Thoracic aorta (tissue), 2 donors: ENCODE measurements at regions not wholly inside any gene's neighbourhood (a gene's known extent, or its start where the extent isn't known, plus 50 kb on each side); places are given as distances from the start of the nearest gene placed in this dataset.

Source experiments
- ATAC-seq: fragments of 150-250 bp; one replicate; pipeline ENCODE4 v1.8.0; 2017; ENCODE audit warnings: low read depth; ENCODE audit not compliant: insufficient number of reproducible peaks, low FRiP score
- DNase-seq: peaks from one replicate; pipeline ENCODE4 v3.0.0-alpha.2; 2020; ENCODE audit warnings: low spot score
- H3K27ac ChIP-seq, 2 donors: fragments of 200-600 bp; sonication (generic); 1 replicate in 1 of 2; 2 replicates in 1 of 2; pipeline ENCODE4 v1.5.1; 2016; ENCODE audit warnings: mild to moderate bottlenecking in 2 of 2, moderate library complexity in 2 of 2
- H3K27me3 ChIP-seq: fragments of 200-600 bp; sonication (generic); replicated peaks from 2 replicates; pipeline ENCODE4 v1.6.0; 2016; ENCODE audit warnings: mild to moderate bottlenecking; ENCODE audit not compliant: insufficient read depth
- H3K36me3 ChIP-seq: fragments of 200-600 bp; sonication (generic); one replicate; pipeline ENCODE4 v1.5.1; 2016
- H3K4me1 ChIP-seq, 2 donors: fragments of 200-600 bp; sonication (generic); 1 replicate in 1 of 2; 2 replicates in 1 of 2; pipeline versions ENCODE4 v1.5.1 to v1.6.0; 2016; ENCODE audit warnings: low read depth in 2 of 2, mild to moderate bottlenecking in 1 of 2; ENCODE audit not compliant: control insufficient read depth in 1 of 2
- H3K4me3 ChIP-seq: fragments of 200-600 bp; sonication (generic); 2 replicates; pipeline ENCODE4 v1.5.1; 2016; ENCODE audit warnings: mild to moderate bottlenecking
- H3K9me3 ChIP-seq: fragments of 200-600 bp; sonication (generic); 2 replicates; pipeline ENCODE4 v1.5.1; 2016
- TF ChIP-seq, protein P1 (sequence below): fragments of 200-600 bp; sonication (generic); IDR thresholded peaks from one replicate; pipeline ENCODE4 v1.5.1; 2019; ENCODE audit warnings: antibody characterized with exemption

DNA sequence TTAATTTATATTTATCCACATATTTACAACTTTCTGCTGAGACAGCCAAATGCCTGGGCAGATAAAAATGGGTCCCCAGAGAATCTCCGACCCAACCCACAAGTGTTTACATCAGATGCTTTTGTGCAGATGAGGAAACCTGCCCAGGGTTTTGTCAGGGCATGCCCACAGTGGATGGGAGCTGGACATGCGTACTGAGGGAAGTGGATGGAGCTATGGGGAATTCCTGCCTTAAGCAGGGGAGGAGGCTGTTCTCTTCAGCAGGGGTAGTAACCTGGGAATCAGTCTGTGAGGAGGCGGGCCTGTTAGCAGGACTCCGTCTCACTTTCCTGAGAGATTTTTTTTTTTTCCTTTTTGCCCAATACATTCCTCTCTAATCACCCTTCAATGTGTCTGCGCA is 122.9 kb downstream of the RFC3 start:
- TF ChIP-seq, protein P1, sequence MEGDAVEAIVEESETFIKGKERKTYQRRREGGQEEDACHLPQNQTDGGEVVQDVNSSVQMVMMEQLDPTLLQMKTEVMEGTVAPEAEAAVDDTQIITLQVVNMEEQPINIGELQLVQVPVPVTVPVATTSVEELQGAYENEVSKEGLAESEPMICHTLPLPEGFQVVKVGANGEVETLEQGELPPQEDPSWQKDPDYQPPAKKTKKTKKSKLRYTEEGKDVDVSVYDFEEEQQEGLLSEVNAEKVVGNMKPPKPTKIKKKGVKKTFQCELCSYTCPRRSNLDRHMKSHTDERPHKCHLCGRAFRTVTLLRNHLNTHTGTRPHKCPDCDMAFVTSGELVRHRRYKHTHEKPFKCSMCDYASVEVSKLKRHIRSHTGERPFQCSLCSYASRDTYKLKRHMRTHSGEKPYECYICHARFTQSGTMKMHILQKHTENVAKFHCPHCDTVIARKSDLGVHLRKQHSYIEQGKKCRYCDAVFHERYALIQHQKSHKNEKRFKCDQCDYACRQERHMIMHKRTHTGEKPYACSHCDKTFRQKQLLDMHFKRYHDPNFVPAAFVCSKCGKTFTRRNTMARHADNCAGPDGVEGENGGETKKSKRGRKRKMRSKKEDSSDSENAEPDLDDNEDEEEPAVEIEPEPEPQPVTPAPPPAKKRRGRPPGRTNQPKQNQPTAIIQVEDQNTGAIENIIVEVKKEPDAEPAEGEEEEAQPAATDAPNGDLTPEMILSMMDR, result no peak
- Histone ChIP-seq H3K27me3 (no peaks in the 10 kb centered on the region), H3K36me3 (no peaks in the 10 kb centered on the region), H3K4me1 (no peaks in the 10 kb centered on the region), H3K9me3 (no peaks in the 10 kb centered on the region), H3K4me3 (no peak overlapping the region), H3K27ac (no peak overlapping the region)
- no peak for DNase-seq
- no peak for ATAC-seq

DNA sequence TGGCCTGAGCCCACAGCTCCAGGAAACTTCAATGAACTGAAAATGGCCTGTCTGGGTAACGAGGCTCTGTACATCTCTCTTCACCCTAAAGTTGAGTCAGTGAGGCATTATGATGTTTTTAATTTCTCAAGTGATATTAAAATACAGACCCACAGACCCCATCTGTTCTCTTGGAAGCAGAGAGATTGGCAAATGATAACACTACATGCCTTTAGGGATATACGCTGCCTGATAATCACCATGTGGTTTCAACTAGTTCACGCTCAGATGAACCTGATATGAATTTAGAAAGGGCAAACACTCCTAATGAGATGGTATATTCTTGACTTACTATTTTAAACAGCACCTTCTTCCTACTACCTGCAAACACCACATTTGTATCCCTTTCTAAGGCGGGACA is 127.5 kb downstream of the RFC3 start:
- Histone ChIP-seq H3K27me3 (no peaks in the 10 kb centered on the region), H3K4me3 (no peak overlapping the region), H3K36me3 (no peaks in the 10 kb centered on the region), H3K27ac (no peak overlapping the region), H3K4me1 (no peaks in the 10 kb centered on the region), H3K9me3 (no peaks in the 10 kb centered on the region)
- DNase-seq (no peak), ATAC-seq (no peak)
- TF ChIP-seq, protein P1, result no peak

DNA sequence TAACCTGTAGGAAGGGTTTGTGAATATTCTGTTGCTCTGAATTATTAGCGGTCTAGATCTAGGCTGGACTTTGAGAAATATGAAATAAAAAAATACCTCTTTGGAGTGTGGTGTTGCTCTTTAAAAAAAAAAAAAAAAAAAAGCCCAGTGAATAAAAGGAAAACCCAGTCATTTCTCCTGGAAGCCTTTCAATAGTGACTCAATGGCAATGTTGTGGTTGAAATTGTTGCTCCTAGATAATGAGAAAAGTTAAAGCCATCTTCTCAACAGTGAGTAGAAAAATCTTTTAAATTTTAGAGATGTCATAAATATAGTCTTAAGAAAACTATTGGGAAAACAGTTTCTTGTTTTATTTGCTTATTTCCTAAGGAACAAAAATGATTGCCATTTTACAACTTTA is 135.3 kb downstream of the RFC3 start:
- no peak for DNase-seq
- no peaks in the 10 kb centered on the region for H3K36me3 ChIP-seq
- peak; percentile 63 for ATAC-seq
- no peaks in the 10 kb centered on the region for H3K9me3 ChIP-seq
- H3K4me3 ChIP-seq, result no peak overlapping the region
- peaks cover 0 to 3% of the 10 kb centered on the region in 2 donors for H3K4me1 ChIP-seq
- H3K27me3 ChIP-seq, result no peaks in the 10 kb centered on the region
- TF ChIP-seq, protein P1, result no peak
- H3K27ac ChIP-seq, result no peak overlapping the region

DNA sequence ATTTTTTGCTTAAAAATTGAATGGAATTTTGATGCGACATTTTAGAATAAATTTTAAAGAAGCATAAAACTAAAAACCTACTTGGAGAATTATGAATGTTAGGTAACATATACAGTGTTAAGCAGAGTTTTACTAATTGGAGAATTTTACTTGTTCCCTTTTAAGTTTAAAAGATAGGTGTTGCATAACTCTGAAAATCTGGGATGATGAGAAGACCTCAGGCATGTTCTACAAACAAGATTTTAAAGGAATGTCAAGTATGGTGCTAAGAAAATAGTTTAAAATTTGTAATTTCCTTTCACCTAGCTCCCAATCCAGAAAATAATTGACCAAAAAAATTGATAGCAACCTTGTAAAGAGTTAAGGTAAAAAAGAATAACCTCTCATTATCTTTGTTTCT is 135.8 kb downstream of the RFC3 start:
- ATAC-seq (no peak), DNase-seq (no peak)
- Histone ChIP-seq H3K27me3 (no peaks in the 10 kb centered on the region), H3K27ac (no peak overlapping the region), H3K4me3 (no peak overlapping the region), H3K4me1 (peaks cover 0 to 3% of the 10 kb centered on the region in 2 donors), H3K36me3 (no peaks in the 10 kb centered on the region), H3K9me3 (no peaks in the 10 kb centered on the region)
- TF ChIP-seq, protein P1, result no peak

DNA sequence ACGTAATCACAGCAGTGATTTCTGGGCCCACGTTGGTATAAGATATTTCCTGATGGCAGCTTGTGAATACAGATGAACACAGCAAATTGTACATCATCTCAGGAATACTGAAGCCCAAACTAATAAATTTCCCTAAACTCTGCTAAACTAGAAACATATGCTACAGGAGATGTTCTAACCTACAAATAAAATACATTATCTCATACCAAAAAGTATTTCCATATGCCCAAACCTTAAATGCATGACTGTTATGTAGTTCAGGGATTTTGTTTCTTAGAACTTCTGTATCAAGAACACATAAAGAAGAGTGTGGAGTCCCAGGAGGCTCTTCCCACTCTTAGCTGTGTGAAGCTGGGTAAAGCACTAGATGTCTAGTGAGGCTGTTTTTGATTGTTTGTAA is 138.4 kb downstream of the RFC3 start:
- H3K27ac ChIP-seq, result no peak overlapping the region
- no peaks in the 10 kb centered on the region for H3K36me3 ChIP-seq
- no peaks in the 10 kb centered on the region for H3K27me3 ChIP-seq
- DNase-seq (no peak), ATAC-seq (no peak)
- no peaks in the 10 kb centered on the region for H3K9me3 ChIP-seq
- TF ChIP-seq, protein P1, result no peak
- H3K4me3 ChIP-seq, result no peak overlapping the region
- H3K4me1 ChIP-seq, result peaks cover 0 to 3% of the 10 kb centered on the region in 2 donors
